ENCODE measurements at regions not wholly inside any gene's neighbourhood (a gene's known extent, or its start where the extent isn't known, plus 50 kb on each side); places are given as distances from the start of the nearest gene placed in this dataset.

DNA sequence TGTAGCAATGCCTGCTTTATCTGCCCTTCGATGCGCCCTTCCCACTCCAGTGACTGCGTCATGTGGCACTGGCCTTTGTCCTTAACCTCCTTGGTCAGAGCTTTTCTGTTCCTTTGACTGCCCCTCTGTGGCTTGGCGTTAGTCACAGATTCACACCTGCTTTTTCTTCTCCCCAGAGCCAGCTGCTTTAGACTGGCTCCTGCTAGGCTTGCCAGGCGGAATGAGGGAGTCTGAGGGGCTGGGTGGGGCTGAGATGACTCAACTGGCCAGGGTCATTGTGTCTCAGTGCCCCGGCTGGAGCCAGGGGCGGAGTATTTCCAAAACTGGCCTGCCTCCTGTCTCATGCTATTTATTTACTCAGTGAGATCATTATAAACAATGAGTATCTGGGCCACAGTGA, 194.1 kb downstream of the EMX2 start:
- peaks cover 0 to 5% of the 10 kb centered on the region in 2 donors for H3K9me3 ChIP-seq (replicated peaks in 1 of 2; ENCODE audit: control insufficient read depth in 1 of 2, insufficient read depth in 1 of 2, low read length in 2 of 2)
- H3K4me3 ChIP-seq (replicated peaks in 1 of 3; ENCODE audit: low read depth in 2 of 3, low read length in 3 of 3): no peak overlapping the region
- Mint-ChIP-seq H3K9me3 (peaks cover 0 to 4% (median 0%) of the 10 kb centered on the region in 7 donors), H3K27me3 (ENCODE audit: low read depth in 3 of 3) (peaks cover 38 to 54% (median 43%) of the 10 kb centered on the region in 3 donors), H3K4me1 (no peaks in the 10 kb centered on the region), H3K4me3 (peak overlapping the region in 1 of 2 donors; percentile 31), H3K27ac (no peak overlapping the region), H3K36me3 (no peaks in the 10 kb centered on the region)
- no peaks in the 10 kb centered on the region for H3K36me3 ChIP-seq (replicated peaks in 1 of 2; ENCODE audit: control insufficient read depth in 1 of 2, insufficient read depth in 2 of 2, low read length in 2 of 2)
- H2AFZ ChIP-seq (ENCODE audit: insufficient read depth, low read depth, low read length, poor library complexity, severe bottlenecking): no peak overlapping the region
- no peaks in the 10 kb centered on the region for H3K79me2 ChIP-seq (ENCODE audit: insufficient read depth, low read length)
- H3K4me2 ChIP-seq (replicated peaks; ENCODE audit: extremely low read depth, low read length, poor library complexity, severe bottlenecking): no peak overlapping the region
- no peaks in the 10 kb centered on the region for H3K4me1 ChIP-seq (ENCODE audit: control insufficient read depth in 1 of 2, insufficient read depth in 2 of 2, low read length in 2 of 2)
- peaks cover 34 to 50% of the 10 kb centered on the region in 2 donors for H3K27me3 ChIP-seq (ENCODE audit: control insufficient read depth in 2 of 2, insufficient read depth in 2 of 2, low read length in 2 of 2)
- 77% methylated on average over 5 of the region's 7 CpGs for WGBS (ENCODE audit: insufficient coverage)
- intact Hi-C loops (cut with micrococcal nuclease): no loop called here
- no peak for DNase-seq
- no peaks in the 10 kb centered on the region for H4K20me1 ChIP-seq (ENCODE audit: insufficient read depth, low read length)
- TF ChIP-seq, protein P1, sequence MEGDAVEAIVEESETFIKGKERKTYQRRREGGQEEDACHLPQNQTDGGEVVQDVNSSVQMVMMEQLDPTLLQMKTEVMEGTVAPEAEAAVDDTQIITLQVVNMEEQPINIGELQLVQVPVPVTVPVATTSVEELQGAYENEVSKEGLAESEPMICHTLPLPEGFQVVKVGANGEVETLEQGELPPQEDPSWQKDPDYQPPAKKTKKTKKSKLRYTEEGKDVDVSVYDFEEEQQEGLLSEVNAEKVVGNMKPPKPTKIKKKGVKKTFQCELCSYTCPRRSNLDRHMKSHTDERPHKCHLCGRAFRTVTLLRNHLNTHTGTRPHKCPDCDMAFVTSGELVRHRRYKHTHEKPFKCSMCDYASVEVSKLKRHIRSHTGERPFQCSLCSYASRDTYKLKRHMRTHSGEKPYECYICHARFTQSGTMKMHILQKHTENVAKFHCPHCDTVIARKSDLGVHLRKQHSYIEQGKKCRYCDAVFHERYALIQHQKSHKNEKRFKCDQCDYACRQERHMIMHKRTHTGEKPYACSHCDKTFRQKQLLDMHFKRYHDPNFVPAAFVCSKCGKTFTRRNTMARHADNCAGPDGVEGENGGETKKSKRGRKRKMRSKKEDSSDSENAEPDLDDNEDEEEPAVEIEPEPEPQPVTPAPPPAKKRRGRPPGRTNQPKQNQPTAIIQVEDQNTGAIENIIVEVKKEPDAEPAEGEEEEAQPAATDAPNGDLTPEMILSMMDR (IDR thresholded peaks at IDR 0.05): no peak
- no peak overlapping the region for H3K9ac ChIP-seq (ENCODE audit: insufficient read depth, low read length, poor library complexity, severe bottlenecking)
- H3K27ac ChIP-seq (ENCODE audit: low read depth in 1 of 2, low read length in 2 of 2): no peak overlapping the region

DNA sequence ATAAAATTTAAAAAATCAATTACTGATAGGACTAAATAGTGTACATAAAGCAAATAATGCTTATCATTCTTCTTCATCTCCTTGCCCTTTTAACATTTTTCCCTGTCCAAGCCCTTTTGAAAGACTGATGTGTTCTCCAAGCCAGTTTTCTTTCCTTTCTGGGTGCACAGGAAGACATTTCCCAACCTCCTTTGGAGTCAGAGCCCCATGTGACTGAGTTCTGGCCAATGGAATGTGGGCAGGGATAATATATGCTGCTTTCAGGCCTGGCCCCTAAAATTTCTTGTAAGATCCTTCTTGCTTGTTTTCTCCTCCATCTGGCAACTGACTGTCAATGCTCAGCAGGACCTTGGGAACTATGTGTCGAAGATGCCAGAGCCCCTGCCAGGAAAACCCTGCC, 197.5 kb downstream of the EMX2 start:
- WGBS (ENCODE audit: insufficient coverage): 86% methylated on average over 1 of the region's 1 CpG
- intact Hi-C loops (cut with micrococcal nuclease): no loop called here
- TF ChIP-seq, protein P1 (IDR thresholded peaks at IDR 0.05): no peak

More for the DNA sequence above, 197.5 kb downstream of the EMX2 start:
- no peak overlapping the region for H3K9ac ChIP-seq (ENCODE audit: insufficient read depth, low read length, poor library complexity, severe bottlenecking)
- peaks cover 5 to 17% of the 10 kb centered on the region in 2 donors for H3K27me3 ChIP-seq (ENCODE audit: control insufficient read depth in 2 of 2, insufficient read depth in 2 of 2, low read length in 2 of 2)
- H2AFZ ChIP-seq (ENCODE audit: insufficient read depth, low read depth, low read length, poor library complexity, severe bottlenecking): no peak overlapping the region
- H3K4me2 ChIP-seq (replicated peaks; ENCODE audit: extremely low read depth, low read length, poor library complexity, severe bottlenecking): no peak overlapping the region
- H3K36me3 Mint-ChIP-seq: no peaks in the 10 kb centered on the region
- DNase-seq: no peak
- peaks cover 0 to 4% (median 0%) of the 10 kb centered on the region in 7 donors for H3K9me3 Mint-ChIP-seq
- H3K4me1 ChIP-seq (ENCODE audit: control insufficient read depth in 1 of 2, insufficient read depth in 2 of 2, low read length in 2 of 2): no peaks in the 10 kb centered on the region
- H3K4me3 ChIP-seq (replicated peaks in 1 of 3; ENCODE audit: low read depth in 2 of 3, low read length in 3 of 3): no peak overlapping the region
- no peaks in the 10 kb centered on the region for H4K20me1 ChIP-seq (ENCODE audit: insufficient read depth, low read length)
- no peaks in the 10 kb centered on the region for H3K36me3 ChIP-seq (replicated peaks in 1 of 2; ENCODE audit: control insufficient read depth in 1 of 2, insufficient read depth in 2 of 2, low read length in 2 of 2)
- peaks cover 16 to 27% (median 18%) of the 10 kb centered on the region in 3 donors for H3K27me3 Mint-ChIP-seq (ENCODE audit: low read depth in 3 of 3)
- no peak overlapping the region for H3K27ac ChIP-seq (ENCODE audit: low read depth in 1 of 2, low read length in 2 of 2)
- H3K4me1 Mint-ChIP-seq: no peaks in the 10 kb centered on the region
- H3K9me3 ChIP-seq (replicated peaks in 1 of 2; ENCODE audit: control insufficient read depth in 1 of 2, insufficient read depth in 1 of 2, low read length in 2 of 2): no peaks in the 10 kb centered on the region
- H3K79me2 ChIP-seq (ENCODE audit: insufficient read depth, low read length): no peaks in the 10 kb centered on the region
- no peak overlapping the region for H3K4me3 Mint-ChIP-seq
- H3K27ac Mint-ChIP-seq: no peak overlapping the region

Measured in CD14-positive monocyte (primary cell).